MM.1S (cell line): ENCODE measurements at regions not wholly inside any gene's neighbourhood (a gene's known extent, or its start where the extent isn't known, plus 50 kb on each side); places are given as distances from the start of the nearest gene placed in this dataset.

Experiments used
- EZH2 ChIP-seq: fragments of 300-600 bp; sonication (generic); optimal IDR thresholded peaks from 2 replicates; pipeline ENCODE3; 2017; ENCODE audit warnings: low read depth, mild to moderate bottlenecking, antibody characterized with exemption, low read length, mixed read lengths
- EZH2phosphoT487 ChIP-seq: fragments of 300-600 bp; sonication (generic); IDR thresholded peaks from 2 replicates; pipeline ENCODE4 v1.6.1; 2018; ENCODE audit warnings: antibody characterized with exemption, low read length
- TF ChIP-seq, protein P1 (sequence below): fragments of 300-600 bp; sonication (generic); IDR thresholded peaks from 2 replicates; pipeline ENCODE4 v1.5.1; 2016; ENCODE audit warnings: antibody characterized with exemption, low read length, mixed read lengths

DNA sequence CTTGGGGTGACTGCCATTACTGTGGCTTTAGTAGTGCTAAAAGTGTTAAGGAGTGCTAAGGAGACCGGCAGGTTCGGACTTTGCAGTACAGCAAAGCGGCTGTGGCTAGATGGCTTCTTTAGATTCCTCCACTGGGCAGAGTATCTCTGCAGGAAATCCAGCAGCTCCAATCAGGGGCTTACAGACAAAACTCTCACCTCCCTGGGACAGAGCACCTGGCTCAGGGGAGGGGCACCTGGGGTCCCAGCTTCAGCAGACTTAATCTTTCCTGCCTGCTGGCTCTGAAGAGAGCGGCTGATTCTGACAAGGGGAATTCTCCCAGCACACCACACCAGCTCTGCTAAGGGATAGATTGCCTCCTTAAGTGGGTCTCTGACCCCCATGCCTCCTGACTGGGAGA, 668.8 kb upstream of the TENM4 start:
- TF ChIP-seq, protein P1, sequence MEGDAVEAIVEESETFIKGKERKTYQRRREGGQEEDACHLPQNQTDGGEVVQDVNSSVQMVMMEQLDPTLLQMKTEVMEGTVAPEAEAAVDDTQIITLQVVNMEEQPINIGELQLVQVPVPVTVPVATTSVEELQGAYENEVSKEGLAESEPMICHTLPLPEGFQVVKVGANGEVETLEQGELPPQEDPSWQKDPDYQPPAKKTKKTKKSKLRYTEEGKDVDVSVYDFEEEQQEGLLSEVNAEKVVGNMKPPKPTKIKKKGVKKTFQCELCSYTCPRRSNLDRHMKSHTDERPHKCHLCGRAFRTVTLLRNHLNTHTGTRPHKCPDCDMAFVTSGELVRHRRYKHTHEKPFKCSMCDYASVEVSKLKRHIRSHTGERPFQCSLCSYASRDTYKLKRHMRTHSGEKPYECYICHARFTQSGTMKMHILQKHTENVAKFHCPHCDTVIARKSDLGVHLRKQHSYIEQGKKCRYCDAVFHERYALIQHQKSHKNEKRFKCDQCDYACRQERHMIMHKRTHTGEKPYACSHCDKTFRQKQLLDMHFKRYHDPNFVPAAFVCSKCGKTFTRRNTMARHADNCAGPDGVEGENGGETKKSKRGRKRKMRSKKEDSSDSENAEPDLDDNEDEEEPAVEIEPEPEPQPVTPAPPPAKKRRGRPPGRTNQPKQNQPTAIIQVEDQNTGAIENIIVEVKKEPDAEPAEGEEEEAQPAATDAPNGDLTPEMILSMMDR: no peak
- TF ChIP-seq EZH2 (no peak), EZH2phosphoT487 (no peak)
